MCF 10A (cell line): ENCODE measurements at regions not wholly inside any gene's neighbourhood (a gene's known extent, or its start where the extent isn't known, plus 50 kb on each side); places are given as distances from the start of the nearest gene placed in this dataset.
"Not testable (repeated sequence)": the region's sequence is repeated elsewhere in the genome, so short reads cannot be mapped to it uniquely, and the experiment has no call there.

ENCODE experiments used
- BruUV-seq: library from RNA; stranded (reverse); fragments of 400-500 nt; replicated peaks from 2 replicates; lab custom pipeline; 2021; lab: Mats Ljungman, UMichigan
- CTCF ChIA-PET: fragments of 300-600 bp; sonication (Branson Sonifier 250); formaldehyde crosslinking; extraction: SDS; loops from one replicate; lab custom pipeline; 2021; ENCODE audit warnings: antibody characterized with exemption, inconsistent platforms; lab: Yijun Ruan, JAX
- POLR2A ChIA-PET: fragments of 300-600, 350-650 bp; sonication (Branson Sonifier 250); formaldehyde crosslinking; extraction: SDS; loops from one replicate; lab custom pipeline; 2020; ENCODE audit warnings: antibody characterized with exemption, inconsistent platforms; lab: Yijun Ruan, JAX
- DNase-seq: peaks from one replicate; pipeline ENCODE4 v3.0.0-alpha.2; 2018; ENCODE audit not compliant: unreplicated experiment
- H3K27ac Mint-ChIP-seq: one replicate; pipeline ENCODE4 v1.8.0; 2022; ENCODE audit warnings: mild to moderate bottlenecking, low read depth, mixed read lengths; ENCODE audit not compliant: unreplicated experiment
- H3K27me3 Mint-ChIP-seq: one replicate; pipeline ENCODE4 v1.8.0; 2022; ENCODE audit warnings: mixed read lengths; ENCODE audit not compliant: insufficient read depth, unreplicated experiment
- H3K36me3 Mint-ChIP-seq: one replicate; pipeline ENCODE4 v1.8.0; 2022; ENCODE audit warnings: mild to moderate bottlenecking, moderate library complexity, mixed read lengths; ENCODE audit not compliant: insufficient read depth, unreplicated experiment
- H3K4me1 Mint-ChIP-seq: one replicate; pipeline ENCODE4 v1.8.0; 2022; ENCODE audit warnings: mixed read lengths; ENCODE audit not compliant: insufficient read depth, unreplicated experiment
- H3K4me3 Mint-ChIP-seq: one replicate; pipeline ENCODE4 v1.8.0; 2022; ENCODE audit warnings: mild to moderate bottlenecking, moderate library complexity, mixed read lengths; ENCODE audit not compliant: unreplicated experiment
- H3K9me3 Mint-ChIP-seq: one replicate; pipeline ENCODE4 v1.8.0; 2022; ENCODE audit warnings: mixed read lengths; ENCODE audit not compliant: unreplicated experiment
- intact Hi-C: fragments of 100-400 bp; cut with micrococcal nuclease; formaldehyde crosslinking; loops from 2 replicates; pipeline ENCODE4 v1.14.1; 2022
- TF ChIP-seq, protein P1 (sequence below): fragments of 200-600 bp; IDR thresholded peaks from one replicate; pipeline ENCODE4 v1.8.0; 2022; ENCODE audit warnings: antibody characterized with exemption, mild to moderate bottlenecking; ENCODE audit not compliant: unreplicated experiment

DNA sequence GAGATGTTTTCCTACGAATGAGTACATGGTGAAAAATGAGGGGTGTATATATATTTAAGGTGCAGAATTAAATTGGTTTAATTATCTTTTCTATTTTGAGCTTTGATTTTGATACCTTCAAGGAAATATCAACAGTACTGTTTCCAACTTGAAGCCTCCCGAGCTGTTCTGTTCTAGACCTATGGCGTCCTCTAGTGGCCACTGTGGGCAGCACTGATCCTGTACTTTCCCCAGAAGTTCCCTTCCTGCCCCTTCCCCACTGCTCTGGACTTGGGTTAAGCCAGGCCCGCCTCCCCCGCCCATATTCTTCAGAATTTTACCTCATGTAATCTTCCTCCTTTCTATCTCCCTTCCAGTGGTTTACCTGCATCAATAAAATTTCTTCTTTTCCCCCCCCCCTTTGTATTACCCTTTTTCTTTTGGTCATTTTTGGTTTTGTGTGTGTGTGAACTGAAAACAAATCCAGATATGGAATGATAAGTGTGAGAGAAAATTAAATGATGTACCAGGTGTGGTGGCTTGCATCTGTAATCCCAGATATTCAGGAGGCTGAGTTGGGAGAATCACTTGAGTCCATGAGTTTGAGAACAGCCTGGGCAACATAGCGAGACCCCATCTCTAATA, 1643.5 kb downstream of the TP53TG3F start:
- peak; percentile 2 for DNase-seq
- H3K27me3 Mint-ChIP-seq = no peaks in the 10 kb centered on the region
- ChIA-PET CTCF (interaction anchor here (0.6 to 1.2 kb wide), 7 partner anchors 9 to 480 kb away, joined by 3 to 6 read pairs (median 3); no protein-coding TSS in a partner anchor), POLR2A (no interaction called here)
- no peak overlapping the region for H3K4me3 Mint-ChIP-seq
- intact Hi-C loops = no loop called here
- no peak overlapping the region for H3K27ac Mint-ChIP-seq
- H3K4me1 Mint-ChIP-seq = no peaks in the 10 kb centered on the region
- H3K9me3 Mint-ChIP-seq = no peaks in the 10 kb centered on the region
- no peaks in the 10 kb centered on the region for H3K36me3 Mint-ChIP-seq
- TF ChIP-seq, protein P1, sequence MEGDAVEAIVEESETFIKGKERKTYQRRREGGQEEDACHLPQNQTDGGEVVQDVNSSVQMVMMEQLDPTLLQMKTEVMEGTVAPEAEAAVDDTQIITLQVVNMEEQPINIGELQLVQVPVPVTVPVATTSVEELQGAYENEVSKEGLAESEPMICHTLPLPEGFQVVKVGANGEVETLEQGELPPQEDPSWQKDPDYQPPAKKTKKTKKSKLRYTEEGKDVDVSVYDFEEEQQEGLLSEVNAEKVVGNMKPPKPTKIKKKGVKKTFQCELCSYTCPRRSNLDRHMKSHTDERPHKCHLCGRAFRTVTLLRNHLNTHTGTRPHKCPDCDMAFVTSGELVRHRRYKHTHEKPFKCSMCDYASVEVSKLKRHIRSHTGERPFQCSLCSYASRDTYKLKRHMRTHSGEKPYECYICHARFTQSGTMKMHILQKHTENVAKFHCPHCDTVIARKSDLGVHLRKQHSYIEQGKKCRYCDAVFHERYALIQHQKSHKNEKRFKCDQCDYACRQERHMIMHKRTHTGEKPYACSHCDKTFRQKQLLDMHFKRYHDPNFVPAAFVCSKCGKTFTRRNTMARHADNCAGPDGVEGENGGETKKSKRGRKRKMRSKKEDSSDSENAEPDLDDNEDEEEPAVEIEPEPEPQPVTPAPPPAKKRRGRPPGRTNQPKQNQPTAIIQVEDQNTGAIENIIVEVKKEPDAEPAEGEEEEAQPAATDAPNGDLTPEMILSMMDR = peak; percentile 54
- no TSS peak for BruUV-seq

DNA sequence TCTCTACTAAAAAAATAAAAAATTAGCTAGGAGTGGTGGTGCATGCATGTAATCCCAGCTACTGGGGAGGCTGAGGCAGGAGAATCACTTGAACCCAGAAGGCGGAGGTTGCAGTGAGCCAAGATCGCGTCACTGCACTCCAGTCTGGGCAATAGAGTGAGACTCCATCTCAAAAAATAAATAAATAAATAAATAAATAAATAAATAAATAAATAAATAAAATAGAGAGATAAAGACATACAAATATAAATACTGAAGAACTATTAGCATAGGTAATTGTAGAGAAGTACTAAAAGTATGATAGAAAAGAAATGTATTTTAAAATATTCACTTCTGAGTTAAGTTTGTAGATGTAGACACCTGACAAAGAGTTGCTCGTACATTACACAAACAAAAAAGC, 1652.4 kb downstream of the TP53TG3F start:
- H3K27me3 Mint-ChIP-seq, BruUV-seq, CTCF ChIA-PET, POLR2A ChIA-PET, H3K4me3 Mint-ChIP-seq, DNase-seq, H3K4me1 Mint-ChIP-seq, H3K36me3 Mint-ChIP-seq, H3K9me3 Mint-ChIP-seq, intact Hi-C loops, H3K27ac Mint-ChIP-seq: not testable (repeated sequence)

DNA sequence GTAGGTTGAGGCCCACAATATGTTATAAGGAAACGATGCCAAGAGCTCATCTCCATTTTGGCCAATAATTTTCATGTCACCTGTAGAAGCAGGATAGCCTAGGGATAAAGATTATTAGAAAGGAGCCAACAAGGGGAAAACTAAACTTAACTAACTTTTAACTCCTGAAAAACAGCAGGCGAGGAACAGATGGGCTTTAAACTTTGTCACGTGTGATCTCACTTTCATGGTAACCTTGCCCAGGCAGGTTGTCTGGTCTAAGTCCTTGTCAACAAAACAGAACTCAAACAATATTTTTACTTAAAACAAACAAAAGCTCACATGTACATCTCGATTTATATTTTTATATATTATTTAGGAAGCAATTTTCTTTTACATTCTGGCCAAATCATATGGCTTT, 1672.0 kb downstream of the TP53TG3F start:
- no TSS peak for BruUV-seq
- ChIA-PET CTCF (interaction anchor here (0.6 to 0.7 kb wide), 3 partner anchors 8 to 29 kb away, joined by 3 to 4 read pairs (median 3); no protein-coding TSS in a partner anchor), POLR2A (interaction anchor here (0.7 kb wide), 1 partner anchor 10 kb away, joined by 3 read pairs; no protein-coding TSS in a partner anchor)
- Mint-ChIP-seq H3K27ac (no peak overlapping the region), H3K27me3 (no peaks in the 10 kb centered on the region), H3K36me3 (no peaks in the 10 kb centered on the region), H3K4me1 (peaks cover 10% of the 10 kb centered on the region), H3K9me3 (peaks cover 10% of the 10 kb centered on the region), H3K4me3 (no peak overlapping the region)
- TF ChIP-seq, protein P1 = no peak
- intact Hi-C loops = loop anchor here (10.0 kb wide), 1 partner anchor 163 kb away; no protein-coding TSS in a partner anchor
- no peak for DNase-seq

DNA sequence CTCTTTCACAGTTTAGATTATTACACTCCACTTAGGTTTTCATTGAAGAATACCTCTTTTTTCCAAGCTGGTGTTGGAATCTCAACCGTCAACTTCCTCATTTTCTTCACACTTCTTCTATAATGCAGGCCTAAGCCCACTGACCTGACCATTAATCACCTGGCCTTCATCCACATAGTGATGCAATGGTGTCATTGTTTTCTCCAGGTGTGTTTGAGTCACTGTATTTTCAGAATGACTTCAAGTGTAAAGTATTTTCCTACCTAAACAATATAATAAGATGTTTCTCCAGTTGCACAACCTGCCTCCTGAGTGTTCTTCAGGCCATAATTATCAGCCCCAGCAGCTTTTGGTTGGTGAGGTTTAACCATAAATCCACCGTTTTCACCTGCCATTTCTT, 1675.1 kb downstream of the TP53TG3F start:
- no TSS peak for BruUV-seq
- Mint-ChIP-seq H3K4me1 (peaks cover 16% of the 10 kb centered on the region), H3K27me3 (no peaks in the 10 kb centered on the region), H3K27ac (peak overlapping the region; percentile 6), H3K36me3 (no peaks in the 10 kb centered on the region), H3K9me3 (peaks cover 6% of the 10 kb centered on the region), H3K4me3 (no peak overlapping the region)
- TF ChIP-seq, protein P1 = no peak
- intact Hi-C loops = loop anchor here (10.0 kb wide), 1 partner anchor 160 kb away; no protein-coding TSS in a partner anchor
- ChIA-PET POLR2A (interaction anchor here (0.6 to 1.1 kb wide), 2 partner anchors 40 to 163 kb away, joined by 3 read pairs; no protein-coding TSS in a partner anchor), CTCF (no interaction called here)
- peak; percentile 88 for DNase-seq
